HG02623 (cell line): ENCODE measurements at regions not wholly inside any gene's neighbourhood (a gene's known extent, or its start where the extent isn't known, plus 50 kb on each side); places are given as distances from the start of the nearest gene placed in this dataset.
"Not testable (repeated sequence)": the region's sequence is repeated elsewhere in the genome, so short reads cannot be mapped to it uniquely, and the experiment has no call there.

Experiments used
- ATAC-seq: cut with Tn5 transposase; IDR thresholded peaks from one replicate; pipeline ENCODE4 v1.9.1; 2021; ENCODE audit warnings: moderate library complexity; ENCODE audit not compliant: unreplicated experiment

DNA sequence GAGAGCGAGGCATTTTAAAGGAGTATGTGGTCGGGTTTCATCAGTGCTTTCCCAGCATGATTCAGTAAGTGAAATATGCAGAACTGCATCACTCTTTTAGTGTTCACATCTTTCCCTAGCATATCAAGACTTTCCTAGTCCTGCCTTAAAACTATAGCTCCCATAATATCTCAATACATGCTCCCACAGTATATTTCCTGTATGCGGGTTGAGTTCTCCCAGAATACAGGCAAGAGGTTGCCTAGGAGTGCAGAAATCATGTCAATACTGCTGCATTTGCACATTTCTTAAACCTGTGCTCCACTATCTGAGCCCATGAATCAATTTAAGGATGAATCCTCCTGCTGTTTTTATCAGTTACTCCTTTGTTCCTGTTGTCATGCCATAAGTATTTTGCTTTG lies 386.6 kb upstream of the SLC35B3 start:
- no peak for ATAC-seq

- no peak for ATAC-seq
These were observed 385.0 kb upstream of the SLC35B3 start for GRCh38 chr6:8820313-8820712.

- ATAC-seq = no peak
These were observed 384.1 kb upstream of the SLC35B3 start for GRCh38 chr6:8819446-8819845.

DNA sequence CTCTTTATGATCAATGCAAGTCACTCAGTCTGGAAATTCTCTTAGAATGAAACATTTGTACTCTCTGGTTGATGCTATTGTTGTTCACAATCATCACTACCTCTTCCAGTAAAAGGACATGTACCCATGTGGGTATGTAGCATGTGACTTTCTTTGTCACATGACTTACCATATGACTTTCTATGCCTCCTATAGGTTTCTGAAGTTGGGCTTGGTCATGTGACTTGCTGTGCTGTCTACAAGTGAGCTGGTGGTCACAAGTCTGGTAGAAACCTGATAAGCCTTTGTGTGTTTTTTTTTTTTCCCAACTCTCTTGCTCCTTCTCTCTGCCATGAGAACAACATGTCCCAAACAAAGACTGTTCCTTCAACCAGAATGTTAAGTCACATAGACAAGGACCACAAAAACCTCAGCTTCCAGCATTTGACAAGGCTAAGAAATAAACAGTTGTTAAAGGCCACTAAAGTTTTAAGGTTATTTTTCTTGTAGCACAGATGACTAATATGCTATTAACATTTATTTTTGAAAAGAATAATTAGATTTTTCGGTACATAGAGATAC lies 379.2 kb upstream of the SLC35B3 start:
- no peak for ATAC-seq

DNA sequence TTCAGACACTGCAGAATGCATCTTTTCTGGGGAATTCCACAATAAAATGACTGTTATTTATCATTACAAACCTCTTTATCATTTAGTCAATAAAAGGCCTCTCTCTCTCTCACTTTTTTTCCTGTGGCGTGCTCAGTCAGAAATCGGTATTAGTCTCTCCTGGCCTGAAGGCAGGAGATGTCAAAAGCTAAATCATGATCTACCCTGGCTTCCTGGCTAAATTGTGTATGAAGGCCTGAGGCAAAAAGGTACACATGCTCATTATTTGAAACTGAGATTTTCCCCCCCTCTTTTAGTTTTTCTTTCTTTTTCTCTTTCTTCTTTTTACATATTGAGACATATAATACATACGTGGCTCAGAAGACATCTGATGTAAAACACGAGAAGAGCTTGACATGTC lies 375.0 kb upstream of the SLC35B3 start:
- no peak for ATAC-seq

DNA sequence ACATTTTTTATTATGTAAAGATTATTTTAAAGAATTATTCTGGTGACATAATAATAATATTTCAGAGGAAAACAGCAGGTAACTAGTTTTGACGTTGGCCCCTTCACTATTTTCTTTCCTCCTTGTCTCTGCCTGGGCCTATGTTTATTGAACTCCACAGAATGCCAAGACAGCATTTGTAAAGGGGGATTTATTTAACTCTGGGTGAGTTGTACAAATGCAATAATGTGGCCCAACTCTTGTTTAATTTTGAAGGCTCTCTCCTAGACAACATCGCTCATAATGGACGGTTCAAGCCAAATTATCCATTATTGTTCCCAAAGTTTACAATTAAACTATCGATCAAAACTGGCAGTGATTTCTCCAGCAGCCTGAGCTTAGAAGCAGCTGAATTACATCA lies 374.3 kb upstream of the SLC35B3 start:
- ATAC-seq = no peak

DNA sequence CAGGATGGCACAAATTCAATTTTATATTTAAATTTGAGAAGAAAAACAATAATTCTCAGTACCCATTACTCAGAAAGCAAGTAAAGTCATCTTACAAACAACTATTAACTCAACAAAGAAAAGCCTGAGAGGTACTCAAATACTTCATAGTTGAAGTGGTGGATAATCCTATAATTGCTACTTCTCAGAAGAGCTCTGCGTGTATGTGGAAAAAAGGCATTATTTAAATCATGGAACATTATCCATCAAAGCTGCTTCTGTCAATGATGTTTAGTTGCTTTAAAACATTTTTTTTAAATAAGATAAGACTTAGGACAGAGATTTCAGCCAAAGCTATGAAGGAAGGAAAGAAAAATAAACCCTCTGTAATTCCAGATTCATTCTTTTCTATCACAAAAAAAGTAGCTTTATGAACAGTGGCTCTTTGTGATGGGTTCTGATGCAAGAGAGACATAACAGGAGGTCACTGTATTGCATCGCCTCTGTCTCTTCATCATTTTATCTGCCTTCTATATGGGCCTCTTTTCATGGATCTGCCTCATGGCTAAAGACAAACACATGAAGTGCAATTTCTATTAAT lies 367.9 kb upstream of the SLC35B3 start:
- no peak for ATAC-seq

- ATAC-seq = not testable (repeated sequence)
These were observed 367.1 kb upstream of the SLC35B3 start for GRCh38 chr6:8802397-8802796.

- ATAC-seq = no peak
These were observed 359.1 kb upstream of the SLC35B3 start for GRCh38 chr6:8794420-8794819.

DNA sequence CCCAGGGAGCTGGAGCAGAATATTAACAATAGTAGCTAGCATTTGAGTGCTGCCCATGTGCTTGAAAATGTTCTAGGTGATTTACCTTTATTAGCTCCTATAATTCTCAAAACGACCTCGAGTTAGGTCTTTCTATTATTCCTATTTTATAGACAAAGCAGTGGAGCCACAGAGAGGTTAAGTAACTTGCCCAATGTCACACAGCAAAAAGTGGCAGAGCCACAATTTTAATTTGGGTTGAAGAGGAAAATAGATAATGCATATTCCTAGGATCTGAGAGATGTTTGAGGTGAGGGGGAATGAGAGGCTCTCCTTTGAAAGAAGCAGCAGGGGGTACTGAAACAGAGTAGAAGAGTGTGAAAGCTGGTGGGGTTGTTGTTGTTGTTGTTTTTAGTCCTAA lies 354.5 kb upstream of the SLC35B3 start:
- ATAC-seq = no peak

DNA sequence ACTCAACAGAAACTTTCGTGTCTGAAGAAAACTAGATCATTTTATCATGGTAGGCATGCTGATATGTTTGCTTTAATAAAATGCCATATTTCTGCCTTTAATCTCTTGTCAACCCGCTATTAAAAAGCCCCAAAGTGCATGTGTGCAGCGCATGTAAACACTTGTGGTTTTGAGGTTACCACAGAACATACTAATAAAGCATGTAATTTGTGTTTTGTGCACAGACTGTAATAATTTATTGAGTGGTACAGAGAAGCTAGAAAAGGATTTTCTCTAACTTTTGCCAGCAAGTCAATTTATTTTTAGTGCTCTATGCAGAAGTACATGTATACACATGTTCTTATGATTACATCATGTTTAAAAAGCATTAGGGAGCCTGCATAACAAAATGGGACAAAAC lies 349.9 kb upstream of the SLC35B3 start:
- no peak for ATAC-seq

GRCh38 chr6:8783191-8783590 lies 347.8 kb upstream of the SLC35B3 start:
- ATAC-seq = no peak

DNA sequence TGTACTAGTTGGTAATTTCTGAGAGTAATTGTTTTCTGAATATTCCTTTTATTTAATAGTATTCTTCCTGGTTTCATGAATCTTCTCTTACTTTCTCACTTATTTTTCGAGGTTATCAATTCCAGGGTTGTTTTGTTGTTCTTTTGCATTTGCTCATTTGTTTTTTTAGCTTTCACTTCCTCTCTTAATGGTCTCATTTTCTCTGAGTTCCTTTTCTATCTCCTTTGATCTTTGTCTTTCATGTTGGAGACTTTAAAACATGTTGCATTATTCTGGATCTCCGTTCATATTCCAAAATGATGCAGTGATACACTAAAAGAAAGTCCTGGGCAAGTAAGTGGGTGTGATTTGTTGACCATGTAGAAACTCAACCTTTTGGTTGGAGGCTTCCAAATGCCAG lies 345.3 kb upstream of the SLC35B3 start:
- ATAC-seq = no peak

DNA sequence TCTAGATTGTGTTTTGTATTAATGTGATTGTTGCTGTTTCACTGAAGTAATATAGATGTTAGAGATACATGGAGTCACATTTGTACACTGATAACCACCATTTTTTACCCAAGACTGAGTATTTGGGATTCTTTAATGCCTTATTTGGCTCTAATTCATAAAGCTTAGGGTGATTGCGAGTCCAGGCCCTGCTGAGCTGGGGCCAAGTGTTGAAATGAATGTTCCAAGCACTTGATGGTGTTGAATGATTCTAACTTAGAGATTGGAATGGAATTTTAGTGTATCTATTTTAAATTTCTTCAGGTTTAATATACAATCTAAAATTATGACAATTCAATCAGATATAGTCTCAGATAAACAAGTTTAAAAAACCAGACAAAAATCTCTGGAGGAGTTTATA lies 329.4 kb upstream of the SLC35B3 start:
- ATAC-seq = no peak

GRCh38 chr6:8760951-8761350 lies 325.6 kb upstream of the SLC35B3 start:
- ATAC-seq = no peak

GRCh38 chr6:8758412-8758811 lies 323.1 kb upstream of the SLC35B3 start:
- ATAC-seq = no peak

- no peak for ATAC-seq
These were observed 315.3 kb upstream of the SLC35B3 start for GRCh38 chr6:8750627-8751026.

DNA sequence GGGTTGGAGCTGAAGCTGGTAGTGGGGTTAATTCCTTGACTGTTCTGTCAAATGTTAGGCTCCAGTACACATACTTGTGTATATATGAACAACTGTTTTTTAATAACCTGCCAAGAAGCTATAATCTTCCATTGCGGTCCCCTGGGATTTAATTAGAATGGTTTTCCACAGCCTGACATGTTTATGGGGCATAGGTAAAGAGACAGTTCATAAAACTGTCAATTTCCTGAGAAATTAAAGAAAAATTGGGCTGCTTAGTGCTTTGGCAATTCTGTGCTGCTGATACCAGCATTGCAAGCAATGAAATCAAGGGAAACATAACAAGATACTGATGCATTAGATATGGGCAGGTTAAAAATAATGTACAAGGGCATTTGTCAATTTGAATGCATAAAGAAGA lies 314.1 kb upstream of the SLC35B3 start:
- no peak for ATAC-seq

GRCh38 chr6:8743170-8743745 lies 307.9 kb upstream of the SLC35B3 start:
- peak; percentile 62 for ATAC-seq

DNA sequence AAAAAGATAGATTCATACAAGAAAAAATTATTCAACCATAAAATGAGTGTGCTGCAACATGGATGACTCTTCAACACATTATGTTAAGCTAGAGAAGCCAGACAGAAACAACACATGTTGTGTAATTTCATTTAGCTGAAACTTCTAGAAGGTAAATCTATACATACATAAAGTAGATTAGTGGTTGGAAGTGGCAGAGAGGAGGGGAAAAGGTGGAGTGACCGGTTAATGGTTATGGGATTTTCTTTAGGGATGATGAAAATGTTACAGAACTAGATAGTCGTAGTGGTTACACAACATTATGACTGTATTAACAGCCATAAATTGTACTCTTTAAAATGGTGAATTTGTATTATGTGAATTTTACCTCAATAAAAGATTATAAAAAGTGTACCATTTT lies 304.1 kb upstream of the SLC35B3 start:
- no peak for ATAC-seq

- ATAC-seq = no peak
These were observed 303.6 kb upstream of the SLC35B3 start for GRCh38 chr6:8738951-8739350.

DNA sequence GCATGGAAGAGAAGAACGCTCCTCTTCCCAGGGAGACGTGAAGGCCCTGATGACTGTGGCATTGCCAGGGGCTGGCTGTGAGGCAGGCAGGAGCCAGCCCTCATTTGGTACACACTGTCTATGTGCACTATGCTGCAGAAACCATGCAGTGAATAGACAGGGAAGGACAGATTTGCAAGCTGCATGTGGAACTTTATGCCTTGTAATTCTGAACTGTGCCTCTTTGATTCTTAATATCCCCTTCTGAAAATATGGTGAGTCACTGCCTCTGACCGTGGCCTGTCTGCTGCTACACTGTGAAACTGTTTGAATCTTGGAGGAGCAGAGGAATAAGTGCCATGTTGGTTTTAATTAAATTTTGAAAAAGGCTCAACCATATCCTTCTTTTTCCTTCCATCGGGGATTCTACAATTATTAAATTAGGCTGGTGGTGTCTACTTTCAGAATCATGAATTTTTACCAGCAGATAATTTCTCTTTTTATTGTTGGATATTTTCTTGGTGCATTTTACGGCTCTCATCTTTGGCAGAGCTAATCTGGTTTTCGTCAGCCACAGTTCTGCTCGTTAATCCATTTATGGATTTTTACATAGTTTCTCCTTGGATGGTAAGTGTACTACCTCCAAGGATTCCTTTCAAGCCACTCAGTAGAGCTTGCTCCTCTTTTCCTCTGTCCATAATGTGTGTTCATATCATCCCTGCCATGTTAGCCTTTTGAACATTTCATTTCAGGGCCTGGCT lies 301.0 kb upstream of the SLC35B3 start:
- ATAC-seq = no peak
